ENCODE measurements at regions not wholly inside any gene's neighbourhood (a gene's known extent, or its start where the extent isn't known, plus 50 kb on each side); places are given as distances from the start of the nearest gene placed in this dataset.

DNA sequence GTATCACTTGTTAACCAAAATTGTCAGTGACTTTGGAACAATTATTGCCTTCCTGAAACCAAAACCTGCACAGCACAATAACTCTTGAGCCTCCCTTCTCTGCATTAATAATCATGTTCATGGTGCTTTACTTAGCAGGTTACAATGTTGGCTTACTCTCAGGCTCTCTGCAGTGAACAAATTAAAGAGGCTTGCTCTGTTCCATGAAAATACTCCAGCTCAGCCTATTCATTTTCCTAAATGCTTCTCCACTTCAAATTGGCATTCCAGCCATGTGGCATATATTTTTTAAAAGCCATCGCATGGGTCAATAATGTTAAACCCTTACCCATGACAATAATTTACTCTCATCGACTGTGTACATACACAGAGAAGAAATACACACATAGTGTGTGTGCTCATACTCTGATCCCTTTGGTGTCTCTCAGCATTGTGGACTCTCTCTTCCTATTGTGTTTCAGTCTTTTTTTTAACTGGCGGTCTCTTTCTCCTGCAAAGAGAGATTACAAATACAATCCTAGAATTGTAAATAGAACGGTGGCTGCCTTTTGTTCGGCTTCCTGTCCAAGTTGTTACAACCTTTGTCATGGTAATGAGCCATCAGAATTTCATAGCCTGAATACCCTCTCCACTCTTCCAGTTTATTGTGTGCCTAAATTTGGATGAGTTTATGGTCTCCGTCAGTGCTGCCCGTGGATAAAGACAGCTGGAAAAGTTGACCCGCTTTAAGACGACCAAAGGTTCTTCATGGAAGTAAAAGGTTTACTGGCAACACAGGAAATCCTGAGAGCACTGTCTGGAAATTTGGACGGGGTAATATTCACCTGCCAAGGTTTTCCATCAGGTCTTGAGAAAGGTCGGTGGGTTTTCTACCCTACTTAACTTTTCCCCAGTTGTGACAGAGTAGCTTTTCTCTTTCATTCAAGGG lies 263.6 kb downstream of the CD83 start:
- H3K9me3 ChIP-seq (ENCODE audit: control insufficient read depth in 1 of 2, low read length in 2 of 2), result no peaks in the 10 kb centered on the region
- H3K4me1 Mint-ChIP-seq, result peaks cover 0 to 9% (median 1%) of the 10 kb centered on the region in 4 donors

GRCh38 chr6:14381829-14382677 lies 264.5 kb downstream of the CD83 start:
- ChIA-PET POLR2A (ENCODE audit: partially characterized antibody) (no interaction called here), CTCF (ENCODE audit: partially characterized antibody) (no interaction called here)
- no peak overlapping the region for H3K4me3 Mint-ChIP-seq
- H3K4me1 Mint-ChIP-seq, result peaks cover 0 to 9% (median 1%) of the 10 kb centered on the region in 4 donors
- no peaks in the 10 kb centered on the region for H3K9me3 ChIP-seq (ENCODE audit: control insufficient read depth in 1 of 2, low read length in 2 of 2)
- H3K9me3 Mint-ChIP-seq, result peaks cover 0 to 4% (median 0%) of the 10 kb centered on the region in 8 donors
- H3K4me3 ChIP-seq (ENCODE audit: low read length in 2 of 2), result no peak overlapping the region
- intact Hi-C loops (cut with micrococcal nuclease), result no loop called here
- peaks cover 0 to 5% of the 10 kb centered on the region in 2 donors for H3K27me3 Mint-ChIP-seq
- H3K36me3 Mint-ChIP-seq, result no peaks in the 10 kb centered on the region
- H3K27me3 ChIP-seq (ENCODE audit: insufficient read depth, low read length), result no peaks in the 10 kb centered on the region
- no peak for DNase-seq
- H3K36me3 ChIP-seq (ENCODE audit: insufficient read depth, low read length), result no peaks in the 10 kb centered on the region
- H3K27ac ChIP-seq (ENCODE audit: low read depth, low read length), result no peak overlapping the region
- H3K4me1 ChIP-seq (ENCODE audit: insufficient read depth, low read length), result no peaks in the 10 kb centered on the region
- H3K27ac Mint-ChIP-seq, result no peak overlapping the region

More for the DNA sequence above, 263.6 kb downstream of the CD83 start:
- Mint-ChIP-seq H3K4me3 (no peak overlapping the region), H3K27me3 (peaks cover 0 to 5% of the 10 kb centered on the region in 2 donors), H3K9me3 (peaks cover 0 to 4% (median 0%) of the 10 kb centered on the region in 8 donors), H3K36me3 (no peaks in the 10 kb centered on the region), H3K27ac (no peak overlapping the region)
- ChIA-PET CTCF (ENCODE audit: partially characterized antibody) (no interaction called here), POLR2A (ENCODE audit: partially characterized antibody) (no interaction called here)
- no peaks in the 10 kb centered on the region for H3K36me3 ChIP-seq (ENCODE audit: insufficient read depth, low read length)
- H3K27me3 ChIP-seq (ENCODE audit: insufficient read depth, low read length), result no peaks in the 10 kb centered on the region
- no peak for DNase-seq
- intact Hi-C loops (cut with micrococcal nuclease), result no loop called here
- no peaks in the 10 kb centered on the region for H3K4me1 ChIP-seq (ENCODE audit: insufficient read depth, low read length)
- H3K27ac ChIP-seq (ENCODE audit: low read depth, low read length), result no peak overlapping the region
- H3K4me3 ChIP-seq (ENCODE audit: low read length in 2 of 2), result no peak overlapping the region

DNA sequence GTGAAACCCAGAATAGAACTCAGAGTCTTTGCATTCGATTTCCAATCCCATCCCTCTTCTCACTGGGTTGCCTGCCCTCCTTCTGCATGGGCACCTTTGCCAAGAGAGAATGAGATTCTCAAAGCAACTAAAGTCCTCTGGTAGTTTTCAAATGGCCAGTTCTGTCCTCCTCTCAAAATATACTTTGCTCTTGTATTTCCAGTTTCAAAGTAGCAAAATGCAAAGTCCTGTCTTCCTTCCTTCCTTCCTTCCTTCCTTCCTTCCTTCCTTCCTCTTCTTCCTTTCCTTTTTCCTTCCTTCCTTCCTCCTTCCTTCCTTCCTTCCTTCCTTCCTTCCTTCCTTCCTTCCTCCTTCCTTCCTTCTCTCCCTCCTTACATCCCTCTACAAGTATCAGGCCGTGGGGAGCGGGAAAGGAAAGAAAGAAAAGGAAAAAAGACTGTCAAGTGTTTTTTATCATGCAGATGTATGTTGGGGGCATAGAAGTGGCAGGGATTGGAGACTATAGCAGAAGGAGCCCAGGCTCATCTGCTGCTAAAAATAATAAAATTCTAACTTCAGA lies 265.2 kb downstream of the CD83 start:
- peaks cover 0 to 9% (median 1%) of the 10 kb centered on the region in 4 donors for H3K4me1 Mint-ChIP-seq
- H3K9me3 Mint-ChIP-seq, result peaks cover 0 to 4% (median 0%) of the 10 kb centered on the region in 8 donors
- no peak for DNase-seq
- intact Hi-C loops (cut with micrococcal nuclease), result no loop called here
- Histone ChIP-seq H3K4me1 (ENCODE audit: insufficient read depth, low read length) (no peaks in the 10 kb centered on the region), H3K9me3 (ENCODE audit: control insufficient read depth in 1 of 2, low read length in 2 of 2) (no peaks in the 10 kb centered on the region), H3K27ac (ENCODE audit: low read depth, low read length) (no peak overlapping the region), H3K4me3 (ENCODE audit: low read length in 2 of 2) (no peak overlapping the region), H3K27me3 (ENCODE audit: insufficient read depth, low read length) (no peaks in the 10 kb centered on the region), H3K36me3 (ENCODE audit: insufficient read depth, low read length) (no peaks in the 10 kb centered on the region)
- H3K27ac Mint-ChIP-seq, result no peak overlapping the region
- no peaks in the 10 kb centered on the region for H3K36me3 Mint-ChIP-seq
- H3K4me3 Mint-ChIP-seq, result no peak overlapping the region
- ChIA-PET POLR2A (ENCODE audit: partially characterized antibody) (no interaction called here), CTCF (ENCODE audit: partially characterized antibody) (no interaction called here)
- peaks cover 0 to 4% of the 10 kb centered on the region in 2 donors for H3K27me3 Mint-ChIP-seq

DNA sequence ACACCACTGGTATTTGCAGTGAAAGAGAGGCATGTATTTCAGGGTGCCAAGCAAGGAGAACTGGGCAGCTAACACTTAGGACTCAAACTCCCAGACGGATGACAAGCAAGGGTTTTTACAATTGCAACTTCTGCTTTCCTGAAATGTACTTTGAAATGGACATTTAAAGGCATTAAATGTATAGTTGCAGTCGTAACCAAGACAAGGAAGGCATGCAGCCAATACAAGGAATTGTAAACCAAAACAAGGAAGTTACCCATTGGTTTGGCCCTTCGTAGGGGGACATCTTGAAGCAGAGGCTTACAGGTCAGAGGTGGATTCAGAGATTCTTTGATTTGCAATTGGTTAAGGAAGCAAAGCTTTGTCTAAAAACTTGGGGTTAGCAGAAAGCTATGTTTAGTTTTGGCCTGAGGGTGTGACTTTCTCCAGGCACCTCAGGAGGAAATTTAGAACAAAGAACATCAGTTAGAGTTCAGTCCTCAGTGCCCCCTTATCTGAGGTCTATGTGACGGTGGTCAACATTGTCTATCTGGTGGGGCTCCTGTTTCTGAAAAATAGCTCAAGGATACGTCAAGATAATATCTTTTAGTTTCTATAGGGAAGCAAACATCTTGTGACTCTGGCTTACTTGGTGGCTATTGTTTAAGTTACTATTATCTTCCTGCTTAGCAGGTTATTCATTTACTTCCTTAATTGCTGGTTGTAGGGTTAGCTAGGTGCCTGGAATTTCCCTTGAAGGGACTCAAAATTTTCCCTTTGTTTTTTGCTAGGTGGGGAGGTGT lies 266.0 kb downstream of the CD83 start:
- Histone ChIP-seq H3K9me3 (ENCODE audit: control insufficient read depth in 1 of 2, low read length in 2 of 2) (no peaks in the 10 kb centered on the region), H3K36me3 (ENCODE audit: insufficient read depth, low read length) (no peaks in the 10 kb centered on the region), H3K4me1 (ENCODE audit: insufficient read depth, low read length) (no peaks in the 10 kb centered on the region), H3K27me3 (ENCODE audit: insufficient read depth, low read length) (no peaks in the 10 kb centered on the region), H3K27ac (ENCODE audit: low read depth, low read length) (no peak overlapping the region), H3K4me3 (ENCODE audit: low read length in 2 of 2) (no peak overlapping the region)
- POLR2A ChIA-PET (ENCODE audit: partially characterized antibody), result no interaction called here
- CTCF ChIA-PET (ENCODE audit: partially characterized antibody), result no interaction called here
- no peak overlapping the region for H3K27ac Mint-ChIP-seq
- peaks cover 0 to 4% of the 10 kb centered on the region in 2 donors for H3K27me3 Mint-ChIP-seq
- intact Hi-C loops (cut with micrococcal nuclease), result no loop called here
- no peak overlapping the region for H3K4me3 Mint-ChIP-seq
- H3K4me1 Mint-ChIP-seq, result peaks cover 0 to 9% (median 1%) of the 10 kb centered on the region in 4 donors
- H3K36me3 Mint-ChIP-seq, result no peaks in the 10 kb centered on the region
- no peak for DNase-seq
- H3K9me3 Mint-ChIP-seq, result no peaks in the 10 kb centered on the region

GRCh38 chr6:14384175-14384949 lies 266.8 kb downstream of the CD83 start:
- peaks cover 0 to 4% of the 10 kb centered on the region in 2 donors for H3K27me3 Mint-ChIP-seq
- H3K4me1 ChIP-seq (ENCODE audit: insufficient read depth, low read length), result no peaks in the 10 kb centered on the region
- CTCF ChIA-PET (ENCODE audit: partially characterized antibody), result no interaction called here
- POLR2A ChIA-PET (ENCODE audit: partially characterized antibody), result no interaction called here
- no peaks in the 10 kb centered on the region for H3K36me3 Mint-ChIP-seq
- no peak overlapping the region for H3K27ac ChIP-seq (ENCODE audit: low read depth, low read length)
- H3K4me3 Mint-ChIP-seq, result no peak overlapping the region
- H3K27ac Mint-ChIP-seq, result no peak overlapping the region
- no peaks in the 10 kb centered on the region for H3K36me3 ChIP-seq (ENCODE audit: insufficient read depth, low read length)
- intact Hi-C loops (cut with micrococcal nuclease), result no loop called here
- no peaks in the 10 kb centered on the region for H3K9me3 ChIP-seq (ENCODE audit: control insufficient read depth in 1 of 2, low read length in 2 of 2)
- H3K4me1 Mint-ChIP-seq, result peaks cover 0 to 9% (median 1%) of the 10 kb centered on the region in 4 donors
- no peaks in the 10 kb centered on the region for H3K27me3 ChIP-seq (ENCODE audit: insufficient read depth, low read length)
- H3K4me3 ChIP-seq (ENCODE audit: low read length in 2 of 2), result no peak overlapping the region
- no peaks in the 10 kb centered on the region for H3K9me3 Mint-ChIP-seq
- no peak for DNase-seq

GRCh38 chr6:14386263-14386662 lies 268.7 kb downstream of the CD83 start:
- no peaks in the 10 kb centered on the region for H3K27me3 Mint-ChIP-seq
- Histone ChIP-seq H3K9me3 (ENCODE audit: control insufficient read depth in 1 of 2, low read length in 2 of 2) (no peaks in the 10 kb centered on the region), H3K36me3 (ENCODE audit: insufficient read depth, low read length) (no peaks in the 10 kb centered on the region), H3K4me1 (ENCODE audit: insufficient read depth, low read length) (no peaks in the 10 kb centered on the region), H3K27me3 (ENCODE audit: insufficient read depth, low read length) (no peaks in the 10 kb centered on the region), H3K27ac (ENCODE audit: low read depth, low read length) (no peak overlapping the region), H3K4me3 (ENCODE audit: low read length in 2 of 2) (no peak overlapping the region)
- POLR2A ChIA-PET (ENCODE audit: partially characterized antibody), result no interaction called here
- H3K4me1 Mint-ChIP-seq, result peaks cover 0 to 9% (median 1%) of the 10 kb centered on the region in 4 donors
- intact Hi-C loops (cut with micrococcal nuclease), result no loop called here
- CTCF ChIA-PET (ENCODE audit: partially characterized antibody), result no interaction called here
- no peaks in the 10 kb centered on the region for H3K36me3 Mint-ChIP-seq
- no peak overlapping the region for H3K4me3 Mint-ChIP-seq
- H3K9me3 Mint-ChIP-seq, result no peaks in the 10 kb centered on the region
- no peak for DNase-seq
- H3K27ac Mint-ChIP-seq, result no peak overlapping the region
